HG03575 (cell line): ENCODE measurements at regions not wholly inside any gene's neighbourhood (a gene's known extent, or its start where the extent isn't known, plus 50 kb on each side); places are given as distances from the start of the nearest gene placed in this dataset.
"Not testable (repeated sequence)": the region's sequence is repeated elsewhere in the genome, so short reads cannot be mapped to it uniquely, and the experiment has no call there.

Source experiments
- ATAC-seq: cut with Tn5 transposase; IDR thresholded peaks from one replicate; pipeline ENCODE4 v1.9.1; 2021; ENCODE audit not compliant: unreplicated experiment, insufficient number of reproducible peaks, low FRiP score; ENCODE audit errors: extremely low read depth

GRCh38 chr3:174529298-174529697 is 329.8 kb upstream of the NAALADL2 start:
- no peak for ATAC-seq

- no peak for ATAC-seq
Measured at GRCh38 chr3:174531262-174531982, 327.7 kb upstream of the NAALADL2 start.

GRCh38 chr3:174532216-174532615 is 326.9 kb upstream of the NAALADL2 start:
- ATAC-seq, result no peak

GRCh38 chr3:174532776-174533175 is 326.4 kb upstream of the NAALADL2 start:
- ATAC-seq, result no peak

- no peak for ATAC-seq
Measured at GRCh38 chr3:174533286-174533685, 325.8 kb upstream of the NAALADL2 start.

GRCh38 chr3:174536319-174536718 is 322.8 kb upstream of the NAALADL2 start:
- no peak for ATAC-seq

- no peak for ATAC-seq
Measured at GRCh38 chr3:174538151-174538550, 321.0 kb upstream of the NAALADL2 start.

- no peak for ATAC-seq
Measured at GRCh38 chr3:174540116-174540908, 318.8 kb upstream of the NAALADL2 start.

- no peak for ATAC-seq
Measured at GRCh38 chr3:174541708-174542315, 317.3 kb upstream of the NAALADL2 start.

GRCh38 chr3:174547801-174548435 is 311.2 kb upstream of the NAALADL2 start:
- no peak for ATAC-seq

GRCh38 chr3:174548841-174549623 is 310.1 kb upstream of the NAALADL2 start:
- no peak for ATAC-seq

- ATAC-seq, result no peak
Measured at GRCh38 chr3:174581558-174581957, 277.6 kb upstream of the NAALADL2 start.

- no peak for ATAC-seq
Measured at GRCh38 chr3:174583396-174583795, 275.7 kb upstream of the NAALADL2 start.

GRCh38 chr3:174587137-174587536 is 272.0 kb upstream of the NAALADL2 start:
- not testable (repeated sequence) for ATAC-seq

- ATAC-seq, result no peak
Measured at GRCh38 chr3:174596447-174596982, 262.6 kb upstream of the NAALADL2 start.

GRCh38 chr3:174598885-174599439 is 260.2 kb upstream of the NAALADL2 start:
- no peak for ATAC-seq

GRCh38 chr3:174613173-174613572 is 246.0 kb upstream of the NAALADL2 start:
- ATAC-seq, result no peak

- ATAC-seq, result no peak
Measured at GRCh38 chr3:174614036-174614435, 245.1 kb upstream of the NAALADL2 start.
